Cardiac muscle cell (in vitro differentiated cells and primary cell): ENCODE measurements at regions not wholly inside any gene's neighbourhood (a gene's known extent, or its start where the extent isn't known, plus 50 kb on each side); places are given as distances from the start of the nearest gene placed in this dataset.

Source experiments
- DNase-seq, 2 donors: peaks; one replicate each; pipeline versions ENCODE4 v3.0.0 to v3.0.0-alpha.2; 2010 to 2017; ENCODE audit warnings: low read depth in 1 of 2, low spot score in 1 of 2
- H3K27ac ChIP-seq: fragments of 200-600 bp; sonication (generic); 2 replicates; pipeline ENCODE4 v1.5.1; 2016
- H3K27me3 ChIP-seq: fragments of 200-600 bp; sonication (generic); 2 replicates; pipeline ENCODE4 v1.6.0; 2016; ENCODE audit warnings: control low read depth
- H3K36me3 ChIP-seq: fragments of 200-600 bp; sonication (generic); 2 replicates; pipeline ENCODE4 v1.5.1; 2016; ENCODE audit warnings: control low read depth
- H3K4me1 ChIP-seq: fragments of 200-600 bp; sonication (generic); 2 replicates; pipeline ENCODE4 v1.8.1; 2017; ENCODE audit warnings: low read depth, mild to moderate bottlenecking, mixed run types
- H3K4me3 ChIP-seq: fragments of 200-600 bp; sonication (generic); 2 replicates; pipeline ENCODE4 v1.5.1; 2016; ENCODE audit warnings: mild to moderate bottlenecking
- H3K9me3 ChIP-seq: fragments of 200-600 bp; sonication (generic); 2 replicates; pipeline ENCODE4 v1.5.1; 2017; ENCODE audit warnings: low read depth, mild to moderate bottlenecking, control low read depth
- CTCF ChIP-seq: IDR thresholded peaks from 2 replicates; pipeline ENCODE4 v1.5.1; 2012; ENCODE audit warnings: low read depth, mild to moderate bottlenecking, low read length

DNA sequence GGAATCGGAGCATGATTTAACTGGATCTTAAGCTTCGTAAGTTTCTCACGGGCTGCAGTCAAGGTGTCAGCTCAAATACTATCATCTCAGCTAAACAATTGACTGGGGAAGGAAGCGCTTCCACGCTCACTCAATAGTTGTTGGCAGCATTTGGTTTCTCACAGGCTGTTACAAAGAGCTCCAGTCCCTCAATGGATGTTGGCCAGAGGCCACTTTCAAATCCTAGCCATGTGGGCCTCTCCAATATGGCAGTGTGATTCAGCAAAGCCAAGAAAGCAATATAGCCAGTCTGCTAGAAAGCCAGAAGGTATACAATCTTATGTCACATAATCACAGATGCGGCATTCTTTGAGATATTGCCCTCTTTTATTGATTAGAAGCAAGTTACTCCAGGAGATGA is 98.3 kb upstream of the PHACTR1 start:
- H3K4me1 ChIP-seq: no peaks in the 10 kb centered on the region
- TF ChIP-seq CTCF: no peak
- no peaks in the 10 kb centered on the region for H3K9me3 ChIP-seq
- H3K36me3 ChIP-seq: no peaks in the 10 kb centered on the region
- H3K27ac ChIP-seq: no peak overlapping the region
- H3K27me3 ChIP-seq: peaks cover 6% of the 10 kb centered on the region
- DNase-seq: no peak
- H3K4me3 ChIP-seq: no peak overlapping the region

DNA sequence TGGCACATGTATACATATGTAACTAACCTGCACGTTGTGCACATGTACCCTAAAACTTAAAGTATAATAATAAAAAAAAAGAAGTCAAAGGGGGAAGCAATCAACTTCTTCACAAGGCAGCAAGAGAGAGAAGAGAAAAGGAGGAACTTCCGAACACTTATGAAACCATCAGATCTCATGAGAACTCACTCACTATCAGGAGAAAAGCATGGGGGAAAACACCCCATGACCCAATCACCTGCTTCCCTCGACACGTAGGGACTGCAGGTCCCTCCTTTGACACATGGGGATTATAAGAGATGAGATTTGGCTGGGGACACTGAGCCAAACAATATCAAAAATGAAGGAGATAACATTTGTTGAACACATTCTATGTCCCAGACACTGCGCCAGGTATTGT is 94.8 kb upstream of the PHACTR1 start:
- H3K36me3 ChIP-seq: no peaks in the 10 kb centered on the region
- H3K4me3 ChIP-seq: no peak overlapping the region
- no peaks in the 10 kb centered on the region for H3K4me1 ChIP-seq
- H3K27ac ChIP-seq: no peak overlapping the region
- DNase-seq: no peak
- no peaks in the 10 kb centered on the region for H3K9me3 ChIP-seq
- no peak for TF ChIP-seq CTCF
- H3K27me3 ChIP-seq: peaks cover 6% of the 10 kb centered on the region

GRCh38 chr6:12622566-12622965 is 94.0 kb upstream of the PHACTR1 start:
- Histone ChIP-seq H3K36me3 (no peaks in the 10 kb centered on the region), H3K27ac (no peak overlapping the region), H3K9me3 (no peaks in the 10 kb centered on the region), H3K4me3 (no peak overlapping the region), H3K4me1 (no peaks in the 10 kb centered on the region), H3K27me3 (peaks cover 6% of the 10 kb centered on the region)
- no peak for DNase-seq
- TF ChIP-seq CTCF: no peak

- Histone ChIP-seq H3K27me3 (peaks cover 6% of the 10 kb centered on the region), H3K36me3 (no peaks in the 10 kb centered on the region), H3K9me3 (no peaks in the 10 kb centered on the region), H3K4me1 (no peaks in the 10 kb centered on the region), H3K27ac (no peak overlapping the region), H3K4me3 (no peak overlapping the region)
- TF ChIP-seq CTCF: no peak
- no peak for DNase-seq
These were observed 92.3 kb upstream of the PHACTR1 start for GRCh38 chr6:12624142-12624837.

DNA sequence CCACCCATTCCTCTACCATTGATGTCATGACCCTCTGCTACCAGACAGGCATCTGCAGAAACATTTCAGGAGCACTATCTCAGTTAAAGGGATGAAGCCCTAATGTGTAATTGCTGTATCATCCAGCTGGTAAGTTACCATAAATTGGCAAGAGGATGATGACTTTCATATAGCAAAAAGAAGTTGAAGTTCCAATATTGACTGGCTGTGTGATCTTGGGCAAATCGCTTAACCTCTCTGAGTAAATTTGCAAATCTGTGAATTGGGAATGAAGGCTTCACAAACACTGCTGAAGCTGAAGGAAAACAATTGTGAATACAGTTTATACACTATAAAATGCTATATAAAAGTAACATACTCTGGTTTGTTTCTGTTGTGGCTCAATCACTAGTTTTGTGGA is 89.5 kb upstream of the PHACTR1 start:
- TF ChIP-seq CTCF: no peak
- Histone ChIP-seq H3K9me3 (no peaks in the 10 kb centered on the region), H3K27ac (no peak overlapping the region), H3K36me3 (no peaks in the 10 kb centered on the region), H3K4me1 (no peaks in the 10 kb centered on the region), H3K4me3 (no peak overlapping the region), H3K27me3 (peaks cover 4% of the 10 kb centered on the region)
- no peak for DNase-seq
